ENCODE measurements at regions not wholly inside any gene's neighbourhood (a gene's known extent, or its start where the extent isn't known, plus 50 kb on each side); places are given as distances from the start of the nearest gene placed in this dataset.

GRCh38 chr5:102613661-102614060, 114.9 kb upstream of the SLCO6A1 start:
- TF ChIP-seq CTCF (IDR thresholded peaks at IDR 0.05; ENCODE audit: low read length), result no peak
- TF ChIP-seq EZH2phosphoT487 (IDR thresholded peaks at IDR 0.05; ENCODE audit: low read length), result no peak

Data from MM.1S (cell line).